Chondrocyte (in vitro differentiated cells): ENCODE measurements at regions not wholly inside any gene's neighbourhood (a gene's known extent, or its start where the extent isn't known, plus 50 kb on each side); places are given as distances from the start of the nearest gene placed in this dataset.

ENCODE experiments used
- DNase-seq: peaks from one replicate; pipeline ENCODE4 v3.0.0; 2021; ENCODE audit warnings: mixed read lengths, low spot score
- H3K27ac Mint-ChIP-seq: one replicate; pipeline ENCODE4 v1.8.0; 2021; ENCODE audit warnings: mild to moderate bottlenecking, moderate library complexity, mixed read lengths; ENCODE audit not compliant: unreplicated experiment
- H3K27me3 Mint-ChIP-seq: 2 replicates; pipeline ENCODE4 v1.8.0; 2021; ENCODE audit warnings: low read depth, mixed read lengths
- H3K36me3 Mint-ChIP-seq: 2 replicates; pipeline ENCODE4 v1.8.0; 2021; ENCODE audit warnings: low read depth, mixed read lengths
- H3K4me1 Mint-ChIP-seq: 2 replicates; pipeline ENCODE4 v1.8.0; 2021; ENCODE audit warnings: low read depth, mild to moderate bottlenecking, mixed read lengths
- H3K4me3 Mint-ChIP-seq: one replicate; pipeline ENCODE4 v1.8.0; 2021; ENCODE audit warnings: mild to moderate bottlenecking, moderate library complexity, mixed read lengths; ENCODE audit not compliant: unreplicated experiment
- H3K9me3 Mint-ChIP-seq: 2 replicates; pipeline ENCODE4 v1.8.0; 2021; ENCODE audit warnings: low read depth, mixed read lengths
- CTCF ChIP-seq: fragments of 200-600 bp; sonication (generic); IDR thresholded peaks from 2 replicates; pipeline ENCODE4 v1.5.0; 2021; ENCODE audit warnings: antibody characterized with exemption, mild to moderate bottlenecking, moderate library complexity

- Mint-ChIP-seq H3K4me3 (no peak overlapping the region), H3K36me3 (no peaks in the 10 kb centered on the region), H3K9me3 (no peaks in the 10 kb centered on the region), H3K27ac (no peak overlapping the region), H3K27me3 (peaks cover 22% of the 10 kb centered on the region), H3K4me1 (peaks cover 5% of the 10 kb centered on the region)
- DNase-seq = no peak
- TF ChIP-seq CTCF = no peak
Observed at GRCh38 chr2:209324281-209324680, 99.6 kb upstream of the MAP2 start.

- no peaks in the 10 kb centered on the region for H3K9me3 Mint-ChIP-seq
- no peaks in the 10 kb centered on the region for H3K36me3 Mint-ChIP-seq
- no peaks in the 10 kb centered on the region for H3K27me3 Mint-ChIP-seq
- no peak overlapping the region for H3K27ac Mint-ChIP-seq
- no peak for DNase-seq
- peak; percentile 74 for TF ChIP-seq CTCF
- no peaks in the 10 kb centered on the region for H3K4me1 Mint-ChIP-seq
- no peak overlapping the region for H3K4me3 Mint-ChIP-seq
Observed at GRCh38 chr2:209331291-209331844, 92.5 kb upstream of the MAP2 start.

- no peak overlapping the region for H3K4me3 Mint-ChIP-seq
- H3K27me3 Mint-ChIP-seq = peaks cover 23% of the 10 kb centered on the region
- peaks cover 3% of the 10 kb centered on the region for H3K36me3 Mint-ChIP-seq
- H3K27ac Mint-ChIP-seq = no peak overlapping the region
- H3K9me3 Mint-ChIP-seq = no peaks in the 10 kb centered on the region
- no peaks in the 10 kb centered on the region for H3K4me1 Mint-ChIP-seq
- DNase-seq = no peak
- TF ChIP-seq CTCF = peak; percentile 99
Observed at GRCh38 chr2:209334188-209335017, 89.4 kb upstream of the MAP2 start.

GRCh38 chr2:209340522-209340921 lies 83.3 kb upstream of the MAP2 start:
- H3K27me3 Mint-ChIP-seq = peaks cover 44% of the 10 kb centered on the region
- H3K36me3 Mint-ChIP-seq = peaks cover 3% of the 10 kb centered on the region
- H3K9me3 Mint-ChIP-seq = no peaks in the 10 kb centered on the region
- no peaks in the 10 kb centered on the region for H3K4me1 Mint-ChIP-seq
- no peak for TF ChIP-seq CTCF
- H3K27ac Mint-ChIP-seq = no peak overlapping the region
- no peak for DNase-seq
- no peak overlapping the region for H3K4me3 Mint-ChIP-seq

GRCh38 chr2:209344349-209344748 lies 79.5 kb upstream of the MAP2 start:
- DNase-seq = no peak
- H3K27me3 Mint-ChIP-seq = peaks cover 26% of the 10 kb centered on the region
- no peaks in the 10 kb centered on the region for H3K9me3 Mint-ChIP-seq
- no peaks in the 10 kb centered on the region for H3K36me3 Mint-ChIP-seq
- no peak overlapping the region for H3K4me3 Mint-ChIP-seq
- no peaks in the 10 kb centered on the region for H3K4me1 Mint-ChIP-seq
- no peak overlapping the region for H3K27ac Mint-ChIP-seq
- TF ChIP-seq CTCF = no peak
